Germinal center (tissue), 1 donor: ENCODE measurements at regions not wholly inside any gene's neighbourhood (a gene's known extent, or its start where the extent isn't known, plus 50 kb on each side); places are given as distances from the start of the nearest gene placed in this dataset.
"Not testable (repeated sequence)": the region's sequence is repeated elsewhere in the genome, so short reads cannot be mapped to it uniquely, and the experiment has no call there.

Source experiments
- DNase-seq: peaks from one replicate; pipeline ENCODE4 v3.0.0; 2012; ENCODE audit warnings: mixed read lengths, low spot score

GRCh38 chr12:90502070-90502469 lies 452.9 kb downstream of the CCER1 start:
- no peak for DNase-seq

GRCh38 chr12:90501412-90501811 lies 453.6 kb downstream of the CCER1 start:
- DNase-seq = no peak

DNA sequence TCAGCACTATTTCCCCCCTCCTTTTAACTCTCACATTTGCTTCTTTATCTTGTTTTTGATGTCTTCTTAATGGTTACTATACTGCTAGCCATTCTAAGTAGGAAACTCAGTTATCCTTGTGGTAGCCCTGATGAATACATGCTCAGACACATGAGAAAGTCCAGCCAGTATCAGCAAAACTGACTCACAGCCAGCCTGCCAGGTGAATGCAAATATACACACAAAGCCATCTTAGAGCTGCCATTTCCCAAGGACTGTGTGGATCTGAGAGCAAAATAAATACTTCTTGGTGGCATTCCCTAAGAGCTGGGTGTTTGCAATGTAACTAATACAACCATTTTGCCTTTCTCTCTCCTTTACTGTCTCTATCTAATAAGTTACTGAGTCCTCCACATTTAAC lies 455.2 kb downstream of the CCER1 start:
- DNase-seq = no peak

DNA sequence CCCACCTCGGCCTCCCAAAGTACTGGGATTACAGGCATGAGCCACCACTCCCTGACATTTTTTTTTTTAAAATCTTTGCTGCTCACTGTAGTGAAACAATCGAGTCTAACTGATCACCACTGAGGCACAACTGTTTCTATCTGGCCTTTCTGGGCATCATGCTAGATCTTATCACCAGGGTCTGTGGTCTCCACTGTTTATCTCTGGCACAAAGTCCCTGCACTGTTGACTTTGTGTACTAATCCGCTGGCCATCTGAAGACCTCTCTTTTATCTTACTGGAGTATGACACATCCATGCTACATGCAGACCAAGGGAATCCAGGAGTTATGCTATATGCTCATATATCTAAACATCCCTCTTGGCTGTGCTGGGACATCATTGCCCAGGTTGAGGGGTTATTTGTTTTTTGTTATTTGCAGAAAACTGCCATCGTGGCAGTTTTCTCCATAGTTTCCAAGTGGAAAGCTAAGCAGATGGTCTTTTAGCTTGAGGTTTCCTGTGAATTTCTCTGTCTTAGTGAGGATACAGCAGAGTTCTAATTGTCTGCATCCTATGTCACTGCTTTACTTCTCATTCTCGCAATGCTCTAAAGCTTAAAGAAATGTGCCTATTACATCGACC lies 456.9 kb downstream of the CCER1 start:
- no peak for DNase-seq

- no peak for DNase-seq
Observed at GRCh38 chr12:90490355-90490754, 464.6 kb downstream of the CCER1 start.

- DNase-seq = no peak
Observed at GRCh38 chr12:90489141-90489540, 465.8 kb downstream of the CCER1 start.

DNA sequence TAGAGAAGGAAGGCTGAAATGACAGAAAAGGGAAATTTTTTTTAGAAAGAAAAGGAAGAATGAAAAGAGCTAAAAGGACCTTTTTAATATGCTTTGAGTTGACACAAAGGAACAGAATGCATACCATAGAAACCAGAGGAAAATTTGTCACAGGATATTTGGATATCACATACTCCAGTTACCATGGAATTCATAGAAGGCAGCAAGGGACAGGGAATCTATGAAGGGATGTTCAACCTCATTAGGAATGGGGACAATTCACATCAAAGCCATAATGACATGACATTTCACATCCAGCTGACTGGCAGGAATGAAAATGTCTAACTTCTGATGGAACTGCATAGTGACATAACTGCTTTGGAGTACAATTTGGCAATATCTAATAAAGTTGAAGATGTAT lies 469.4 kb downstream of the CCER1 start:
- no peak for DNase-seq

DNA sequence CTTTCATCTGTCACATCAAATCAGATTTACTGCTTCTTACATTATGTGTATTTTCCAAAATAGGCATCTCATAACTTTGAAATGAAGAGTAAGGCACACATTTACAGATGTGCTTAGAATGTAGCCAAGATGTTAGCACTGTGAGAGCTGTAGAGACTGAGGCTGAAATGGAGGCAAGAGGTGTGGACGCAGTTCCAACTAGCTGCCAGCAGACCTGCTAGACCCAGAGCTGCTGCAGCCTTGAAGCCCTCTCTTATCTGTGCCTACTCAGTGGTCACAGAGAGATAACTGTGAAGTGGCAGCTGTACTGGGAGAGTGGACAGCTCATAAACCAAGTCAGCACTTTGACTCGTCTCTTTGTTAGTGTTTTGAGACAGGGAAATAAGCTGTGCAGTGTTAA lies 470.9 kb downstream of the CCER1 start:
- no peak for DNase-seq

GRCh38 chr12:90481748-90482147 lies 473.2 kb downstream of the CCER1 start:
- DNase-seq = no peak

- no peak for DNase-seq
Observed at GRCh38 chr12:90479237-90479636, 475.7 kb downstream of the CCER1 start.

DNA sequence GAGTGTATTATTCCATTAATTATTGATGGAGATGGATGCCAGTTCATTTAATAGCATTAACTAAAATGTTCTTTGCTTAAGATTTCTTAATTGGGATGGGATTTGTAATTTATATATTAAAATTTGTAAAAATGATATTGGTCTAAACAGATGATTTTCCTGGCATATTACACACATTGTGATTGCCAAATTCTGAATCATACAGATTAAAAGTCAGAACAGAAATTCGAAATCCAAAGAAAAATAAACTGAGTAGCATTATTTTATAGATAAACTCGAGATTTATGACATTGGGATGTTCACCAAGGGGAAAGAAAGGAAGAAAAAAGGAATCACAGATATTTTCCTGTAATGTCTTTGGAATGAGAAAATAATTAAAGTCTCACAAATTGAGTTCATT lies 481.1 kb downstream of the CCER1 start:
- DNase-seq = no peak

- DNase-seq = no peak
Observed at GRCh38 chr12:90460681-90461080, 494.3 kb downstream of the CCER1 start.

- no peak for DNase-seq
Observed at GRCh38 chr12:90456248-90456647, 498.7 kb downstream of the CCER1 start.

- DNase-seq = no peak
Observed at GRCh38 chr12:90455756-90456155, 499.2 kb downstream of the CCER1 start.

DNA sequence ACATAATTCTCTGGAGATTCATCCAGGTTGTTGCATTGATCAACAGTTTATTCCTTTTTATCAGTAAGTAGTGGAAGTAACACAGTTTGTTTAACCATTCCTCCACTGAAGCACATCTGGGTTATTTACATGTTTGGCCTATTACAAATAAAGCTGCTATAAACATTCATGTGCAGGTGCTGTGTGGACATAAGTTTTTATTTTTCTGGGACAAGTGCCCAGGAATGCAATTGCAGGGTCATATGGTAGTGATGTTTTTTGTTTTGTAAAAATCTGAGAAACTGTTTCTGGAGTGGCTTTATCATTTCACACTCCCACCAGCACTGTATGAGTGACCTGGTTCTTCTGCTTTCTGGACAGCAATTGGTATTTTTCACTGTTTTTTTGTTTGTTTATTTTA lies 505.4 kb downstream of the CCER1 start:
- DNase-seq = no peak

- DNase-seq = not testable (repeated sequence)
Observed at GRCh38 chr12:90443466-90443865, 511.5 kb downstream of the CCER1 start.

DNA sequence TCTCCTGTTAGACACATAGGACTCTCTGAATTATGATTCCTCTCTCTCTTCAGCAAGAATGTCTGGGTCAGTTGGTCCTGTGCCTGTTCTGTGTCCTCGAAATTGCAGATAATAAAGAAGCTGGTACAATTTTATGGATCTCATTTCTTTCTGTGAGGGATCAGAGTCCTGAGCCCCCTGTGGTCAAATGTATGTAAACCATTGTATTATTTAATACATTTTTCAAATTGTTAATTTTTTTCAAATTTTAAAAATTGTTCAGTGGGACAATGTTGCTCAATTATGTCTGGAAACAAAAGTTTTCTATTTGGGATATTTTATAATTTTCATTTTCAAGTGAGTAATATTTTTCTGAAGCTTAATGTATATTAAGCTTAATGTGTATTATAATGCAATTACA lies 513.5 kb downstream of the CCER1 start:
- DNase-seq = no peak

DNA sequence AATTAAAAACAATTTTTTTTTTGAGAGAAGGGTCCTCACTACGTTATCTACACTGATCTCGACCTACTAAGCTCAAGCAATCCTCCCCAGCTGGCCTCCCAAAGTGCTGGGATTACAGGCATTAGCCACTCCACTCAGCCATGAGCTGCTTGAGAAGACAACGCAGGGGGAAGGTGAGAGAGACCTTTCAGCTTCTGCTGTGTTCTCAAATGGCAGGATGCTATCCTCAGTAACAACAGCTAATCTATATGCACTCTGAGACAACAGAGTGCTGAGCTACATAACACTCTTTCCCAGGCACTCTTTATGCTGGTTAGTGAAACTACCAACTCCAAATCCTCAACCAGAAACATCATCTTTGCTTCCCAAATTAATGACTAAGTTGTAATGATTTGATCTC lies 526.1 kb downstream of the CCER1 start:
- no peak for DNase-seq

GRCh38 chr12:90428465-90428864 lies 526.5 kb downstream of the CCER1 start:
- DNase-seq = no peak

DNA sequence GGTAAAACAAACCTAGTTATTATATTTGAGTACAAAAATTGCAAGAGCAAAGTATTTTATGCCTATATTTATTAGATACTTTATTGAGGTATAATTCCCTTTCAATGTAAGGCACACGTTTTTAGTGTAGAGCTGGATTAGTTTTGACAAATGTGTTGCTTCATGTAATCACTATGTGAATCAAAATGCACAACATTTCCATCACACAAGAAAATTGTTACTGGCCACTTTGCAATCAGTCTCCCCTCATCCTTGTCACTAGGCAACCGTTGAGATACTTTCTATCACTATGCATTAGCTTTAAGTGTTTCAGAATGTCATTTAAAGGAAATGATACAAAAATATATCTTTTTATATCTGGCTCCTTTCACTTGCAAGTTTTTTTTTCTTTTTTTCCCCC lies 531.0 kb downstream of the CCER1 start:
- no peak for DNase-seq

DNA sequence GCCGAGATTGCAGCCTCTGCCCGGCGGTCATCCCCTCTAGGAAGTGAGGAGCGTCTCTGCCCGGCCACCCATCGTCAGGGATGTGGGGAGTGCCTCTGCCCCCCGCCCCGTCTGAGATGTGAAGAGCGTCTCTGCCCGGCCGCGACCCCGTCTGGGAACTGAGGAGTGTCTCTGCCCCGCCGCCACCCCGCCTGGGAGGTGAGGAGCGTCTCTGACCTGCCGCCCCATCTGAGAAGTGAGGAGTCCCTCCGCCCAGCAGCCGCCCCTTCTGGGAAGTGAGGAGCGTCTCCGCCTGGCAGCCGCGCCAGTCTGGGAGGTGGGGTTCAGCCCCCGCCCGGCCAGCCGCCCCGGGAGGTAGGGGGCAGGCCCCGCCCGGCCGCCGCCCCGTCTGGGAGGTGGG lies 544.0 kb downstream of the CCER1 start:
- no peak for DNase-seq

DNA sequence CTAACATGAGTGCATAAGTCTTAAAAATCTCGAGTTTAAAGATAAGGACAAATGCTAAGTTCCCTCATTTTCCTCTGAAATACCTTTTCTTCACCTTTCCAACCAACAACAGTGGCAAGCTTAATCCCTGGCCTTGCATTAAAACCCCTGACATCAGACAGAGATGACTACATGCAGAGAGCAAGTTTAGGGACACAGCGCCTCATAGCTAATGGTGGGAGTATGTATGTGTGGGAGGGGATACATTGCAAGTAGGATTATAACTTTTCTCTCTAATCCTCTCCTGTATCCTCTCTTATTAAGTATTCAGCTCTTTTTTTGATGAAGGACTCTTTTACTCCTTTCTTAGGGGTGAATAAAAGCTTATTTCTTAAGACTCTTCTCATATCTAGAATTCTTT lies 547.1 kb downstream of the CCER1 start:
- no peak for DNase-seq

- DNase-seq = no peak
Observed at GRCh38 chr12:90404071-90404470, 550.9 kb downstream of the CCER1 start.

- DNase-seq = no peak
Observed at GRCh38 chr12:90401185-90401584, 553.8 kb downstream of the CCER1 start.

GRCh38 chr12:90399357-90399756 lies 555.6 kb downstream of the CCER1 start:
- DNase-seq = no peak
